ENCODE measurements at regions not wholly inside any gene's neighbourhood (a gene's known extent, or its start where the extent isn't known, plus 50 kb on each side); places are given as distances from the start of the nearest gene placed in this dataset.
"Not testable (repeated sequence)": the region's sequence is repeated elsewhere in the genome, so short reads cannot be mapped to it uniquely, and the experiment has no call there.

DNA sequence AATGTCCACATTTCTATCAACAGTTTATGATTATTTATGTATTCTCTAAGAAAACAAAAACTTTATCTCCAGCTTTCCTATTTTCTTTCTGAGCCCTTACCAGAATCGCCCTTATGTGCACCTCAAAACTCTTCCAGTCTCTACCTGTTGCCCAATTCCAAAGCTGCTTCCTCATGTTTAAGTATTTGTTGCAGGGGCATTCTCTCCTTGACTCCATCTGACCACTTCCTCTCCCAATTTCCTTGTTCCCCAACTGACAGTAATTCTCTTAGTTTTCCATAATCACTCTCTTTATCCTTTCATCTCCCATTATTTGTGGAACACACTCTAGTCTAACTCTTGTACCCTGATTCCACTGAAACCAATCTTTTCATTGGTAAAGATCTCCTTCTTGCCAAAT, 105.4 kb upstream of the RBBP8 start:
- DNase-seq (ENCODE audit: low read depth) = no peak
- TF ChIP-seq MYC (IDR thresholded peaks at IDR 0.05; ENCODE audit: low read depth, low read length) = no peak
- TF ChIP-seq, protein P1, sequence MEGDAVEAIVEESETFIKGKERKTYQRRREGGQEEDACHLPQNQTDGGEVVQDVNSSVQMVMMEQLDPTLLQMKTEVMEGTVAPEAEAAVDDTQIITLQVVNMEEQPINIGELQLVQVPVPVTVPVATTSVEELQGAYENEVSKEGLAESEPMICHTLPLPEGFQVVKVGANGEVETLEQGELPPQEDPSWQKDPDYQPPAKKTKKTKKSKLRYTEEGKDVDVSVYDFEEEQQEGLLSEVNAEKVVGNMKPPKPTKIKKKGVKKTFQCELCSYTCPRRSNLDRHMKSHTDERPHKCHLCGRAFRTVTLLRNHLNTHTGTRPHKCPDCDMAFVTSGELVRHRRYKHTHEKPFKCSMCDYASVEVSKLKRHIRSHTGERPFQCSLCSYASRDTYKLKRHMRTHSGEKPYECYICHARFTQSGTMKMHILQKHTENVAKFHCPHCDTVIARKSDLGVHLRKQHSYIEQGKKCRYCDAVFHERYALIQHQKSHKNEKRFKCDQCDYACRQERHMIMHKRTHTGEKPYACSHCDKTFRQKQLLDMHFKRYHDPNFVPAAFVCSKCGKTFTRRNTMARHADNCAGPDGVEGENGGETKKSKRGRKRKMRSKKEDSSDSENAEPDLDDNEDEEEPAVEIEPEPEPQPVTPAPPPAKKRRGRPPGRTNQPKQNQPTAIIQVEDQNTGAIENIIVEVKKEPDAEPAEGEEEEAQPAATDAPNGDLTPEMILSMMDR (IDR thresholded peaks at IDR 0.05; ENCODE audit: low read depth, low read length) = no peak
- no peak for TF ChIP-seq POLR2A (IDR thresholded peaks at IDR 0.05; ENCODE audit: extremely low read depth, insufficient read length)
- TF ChIP-seq, protein P2, sequence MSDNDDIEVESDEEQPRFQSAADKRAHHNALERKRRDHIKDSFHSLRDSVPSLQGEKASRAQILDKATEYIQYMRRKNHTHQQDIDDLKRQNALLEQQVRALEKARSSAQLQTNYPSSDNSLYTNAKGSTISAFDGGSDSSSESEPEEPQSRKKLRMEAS (IDR thresholded peaks at IDR 0.05; ENCODE audit: low read depth, low read length) = no peak
- H3K4me3 ChIP-seq (ENCODE audit: low read depth, low read length) = no peak overlapping the region

DNA sequence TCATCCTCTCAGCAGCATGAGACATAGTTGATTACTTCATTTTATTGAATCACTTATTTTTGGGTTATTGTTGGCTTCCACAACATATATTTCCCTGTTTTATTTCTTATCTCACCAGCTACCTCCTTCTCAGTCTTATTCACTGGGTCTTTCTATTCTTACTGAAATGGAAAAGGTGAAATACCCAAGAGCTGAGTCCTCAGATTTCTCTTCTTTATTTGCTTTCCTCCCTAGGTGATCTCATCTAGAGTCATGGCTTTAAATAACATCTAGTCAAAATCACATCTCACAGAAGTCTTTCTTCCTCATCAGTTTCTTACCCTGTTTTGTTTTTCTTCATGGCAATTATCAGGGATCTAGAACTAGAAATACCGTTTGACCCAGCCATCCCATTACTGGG, 105.0 kb upstream of the RBBP8 start:
- TF ChIP-seq, protein P1 (IDR thresholded peaks at IDR 0.05; ENCODE audit: low read depth, low read length) = no peak
- no peak for TF ChIP-seq POLR2A (IDR thresholded peaks at IDR 0.05; ENCODE audit: extremely low read depth, insufficient read length)
- TF ChIP-seq, protein P2 (IDR thresholded peaks at IDR 0.05; ENCODE audit: low read depth, low read length) = no peak
- TF ChIP-seq MYC (IDR thresholded peaks at IDR 0.05; ENCODE audit: low read depth, low read length) = no peak
- no peak overlapping the region for H3K4me3 ChIP-seq (ENCODE audit: low read depth, low read length)
- DNase-seq (ENCODE audit: low read depth) = no peak

DNA sequence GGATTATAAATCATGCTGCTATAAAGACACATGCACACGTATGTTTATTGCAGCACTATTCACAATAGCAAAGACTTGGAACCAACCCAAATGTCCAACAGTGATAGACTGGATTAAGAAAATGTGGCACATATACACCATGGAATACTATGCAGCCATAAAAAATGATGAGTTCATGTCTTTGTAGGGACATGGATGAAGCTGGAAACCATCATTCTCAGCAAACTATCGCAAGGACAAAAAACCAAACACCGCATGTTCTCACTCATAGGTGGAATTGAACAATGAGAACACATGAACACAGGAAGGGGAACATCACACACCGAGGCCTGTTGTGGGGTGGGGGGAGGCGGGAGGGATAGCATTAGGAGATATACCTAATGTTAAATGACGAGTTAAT, 104.5 kb upstream of the RBBP8 start:
- H3K4me3 ChIP-seq (ENCODE audit: low read depth, low read length); DNase-seq (ENCODE audit: low read depth): not testable (repeated sequence)

DNA sequence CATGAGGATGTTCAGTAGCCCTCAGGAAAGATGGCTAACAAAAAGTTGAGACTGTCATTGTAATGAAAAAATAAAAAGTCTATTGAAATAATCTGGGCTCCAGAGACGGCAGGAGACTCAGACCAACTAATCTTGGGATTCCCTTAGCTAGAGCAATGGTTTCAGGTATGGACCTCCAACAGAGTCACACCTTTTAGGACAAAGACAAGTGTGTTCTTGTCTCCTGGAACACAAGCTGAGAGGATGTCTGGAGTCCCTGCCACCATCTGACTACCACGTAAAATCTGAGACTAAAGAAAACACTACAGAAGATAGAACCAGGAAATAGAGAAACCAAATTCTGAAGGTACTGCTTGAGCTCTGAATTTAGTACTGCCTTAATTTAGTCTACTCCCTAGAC, 103.3 kb upstream of the RBBP8 start:
- no peak for DNase-seq (ENCODE audit: low read depth)
- no peak overlapping the region for H3K4me3 ChIP-seq (ENCODE audit: low read depth, low read length)
- TF ChIP-seq, protein P1 (IDR thresholded peaks at IDR 0.05; ENCODE audit: low read depth, low read length) = no peak
- TF ChIP-seq POLR2A (IDR thresholded peaks at IDR 0.05; ENCODE audit: extremely low read depth, insufficient read length) (no peak), MYC (IDR thresholded peaks at IDR 0.05; ENCODE audit: low read depth, low read length) (no peak)
- TF ChIP-seq, protein P2 (IDR thresholded peaks at IDR 0.05; ENCODE audit: low read depth, low read length) = no peak

DNA sequence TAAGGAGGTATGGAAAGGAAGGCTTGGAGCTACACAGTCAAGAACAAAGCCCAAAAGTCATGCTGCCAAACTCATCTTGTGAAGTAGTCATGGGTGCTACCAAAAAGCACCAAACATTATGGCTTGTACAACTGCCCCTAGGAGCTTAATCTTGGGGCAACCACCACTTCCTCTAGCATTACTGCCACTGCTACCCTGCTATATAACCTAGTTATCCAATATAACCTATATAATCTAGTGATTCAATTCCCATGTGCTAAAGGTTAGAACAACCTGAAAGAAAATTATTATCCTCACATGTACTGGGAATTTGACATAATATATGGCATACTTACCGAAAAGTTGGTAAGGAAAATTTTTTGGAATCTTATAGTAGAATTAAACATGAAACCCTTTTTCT, 102.6 kb upstream of the RBBP8 start:
- H3K4me3 ChIP-seq (ENCODE audit: low read depth, low read length) = no peak overlapping the region
- DNase-seq (ENCODE audit: low read depth) = peak; percentile 50
- TF ChIP-seq POLR2A (IDR thresholded peaks at IDR 0.05; ENCODE audit: extremely low read depth, insufficient read length) = no peak
- TF ChIP-seq, protein P1 (IDR thresholded peaks at IDR 0.05; ENCODE audit: low read depth, low read length) = no peak
- TF ChIP-seq, protein P2 (IDR thresholded peaks at IDR 0.05; ENCODE audit: low read depth, low read length) = no peak
- no peak for TF ChIP-seq MYC (IDR thresholded peaks at IDR 0.05; ENCODE audit: low read depth, low read length)

DNA sequence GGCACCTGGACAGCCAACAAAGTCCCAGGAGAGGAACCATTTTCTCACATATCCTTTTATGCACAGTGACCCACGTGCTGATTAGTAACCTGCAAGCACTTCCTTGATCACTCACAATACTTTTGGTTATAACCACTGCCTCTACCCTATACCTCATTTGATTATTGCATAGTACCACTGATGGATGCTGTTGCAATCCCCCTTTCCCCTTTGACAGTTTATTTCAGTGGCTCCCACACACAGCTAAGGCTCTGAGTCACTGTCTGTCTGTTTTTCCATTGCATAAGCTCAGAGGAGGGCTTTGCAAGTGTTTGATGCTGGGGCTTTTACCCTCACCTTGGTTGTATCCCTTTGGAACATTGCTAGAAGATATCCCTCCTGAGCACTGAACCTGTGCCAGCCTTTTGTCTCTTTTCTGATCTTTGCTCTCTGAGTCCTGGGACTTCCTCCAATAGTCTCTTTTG, 101.7 kb upstream of the RBBP8 start:
- DNase-seq (ENCODE audit: low read depth) = peak; percentile 97
- TF ChIP-seq MYC (IDR thresholded peaks at IDR 0.05; ENCODE audit: low read depth, low read length) (peak; percentile 94), POLR2A (IDR thresholded peaks at IDR 0.05; ENCODE audit: extremely low read depth, insufficient read length) (no peak)
- TF ChIP-seq, protein P1 (IDR thresholded peaks at IDR 0.05; ENCODE audit: low read depth, low read length) = no peak
- TF ChIP-seq, protein P2 (IDR thresholded peaks at IDR 0.05; ENCODE audit: low read depth, low read length) = peak; percentile 91
- H3K4me3 ChIP-seq (ENCODE audit: low read depth, low read length) = no peak overlapping the region
